ENCODE measurements at regions not wholly inside any gene's neighbourhood (a gene's known extent, or its start where the extent isn't known, plus 50 kb on each side); places are given as distances from the start of the nearest gene placed in this dataset.

DNA sequence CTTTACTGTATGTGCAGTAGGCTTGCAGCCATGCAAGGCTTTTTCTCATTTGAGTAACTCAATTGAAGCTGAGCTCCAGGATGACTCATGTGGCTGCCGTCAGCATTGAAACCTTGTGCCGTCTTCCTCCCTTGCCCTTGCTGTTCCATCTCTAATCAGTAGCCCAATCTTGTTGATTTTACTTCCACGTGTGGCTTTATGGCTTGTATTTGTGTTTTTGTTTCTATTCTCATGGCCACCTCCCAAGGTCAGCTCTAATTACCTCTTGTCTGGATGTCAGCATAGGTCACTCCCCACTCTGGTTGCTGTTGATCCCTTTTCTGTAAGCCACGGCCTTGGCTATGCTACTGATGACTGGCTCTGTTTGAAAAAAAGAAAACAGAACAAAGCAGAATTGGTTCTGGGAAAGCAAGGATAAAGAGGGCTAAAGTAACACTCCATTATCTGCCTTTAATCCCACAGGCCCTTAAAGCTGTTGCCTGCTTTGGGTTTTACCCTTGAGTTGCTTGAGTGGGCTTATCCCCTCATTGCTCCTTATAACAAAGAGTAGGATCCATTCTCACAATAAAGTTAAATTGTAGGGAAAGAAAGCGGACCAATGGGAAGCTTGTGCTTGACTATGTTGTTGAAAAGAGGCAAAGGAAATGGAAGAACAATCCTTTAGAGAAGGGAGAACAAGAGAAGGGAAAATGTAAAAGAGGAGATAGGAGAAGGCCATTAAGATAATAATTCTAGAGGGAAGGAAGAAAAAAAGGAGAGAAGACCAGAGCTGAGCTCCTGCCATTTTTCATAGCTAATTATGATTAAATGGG lies 173.9 kb upstream of the PGRMC2 start:
- Histone ChIP-seq H3K27me3 (no peaks in the 10 kb centered on the region), H3K36me3 (no peaks in the 10 kb centered on the region), H3K4me3 (no peak overlapping the region), H3K4me1 (peaks cover 0 to 4% (median 0%) of the 10 kb centered on the region in 12 donors), H3K27ac (peak overlapping the region in 2 of 12 donors; percentile 21 to 28), H3K9me3 (no peaks in the 10 kb centered on the region)
- intact Hi-C loops (cut with DNase I): loop anchor here in 2 of 10 donors (5.0 to 10.0 kb wide), 2 partner anchors 93 to 101 kb away; no protein-coding TSS in a partner anchor
- DNase-seq (peak in 1 of 5 donors; percentile 26), ATAC-seq (peak; percentile 47 to 79 (median 63))
- WGBS, 4 donors: 55 to 69% (median 59%) methylated on average over 5 of the region's 5 CpGs
- TF ChIP-seq POLR2A (IDR thresholded peaks at IDR 0.05): no peak
- TF ChIP-seq, protein P1, sequence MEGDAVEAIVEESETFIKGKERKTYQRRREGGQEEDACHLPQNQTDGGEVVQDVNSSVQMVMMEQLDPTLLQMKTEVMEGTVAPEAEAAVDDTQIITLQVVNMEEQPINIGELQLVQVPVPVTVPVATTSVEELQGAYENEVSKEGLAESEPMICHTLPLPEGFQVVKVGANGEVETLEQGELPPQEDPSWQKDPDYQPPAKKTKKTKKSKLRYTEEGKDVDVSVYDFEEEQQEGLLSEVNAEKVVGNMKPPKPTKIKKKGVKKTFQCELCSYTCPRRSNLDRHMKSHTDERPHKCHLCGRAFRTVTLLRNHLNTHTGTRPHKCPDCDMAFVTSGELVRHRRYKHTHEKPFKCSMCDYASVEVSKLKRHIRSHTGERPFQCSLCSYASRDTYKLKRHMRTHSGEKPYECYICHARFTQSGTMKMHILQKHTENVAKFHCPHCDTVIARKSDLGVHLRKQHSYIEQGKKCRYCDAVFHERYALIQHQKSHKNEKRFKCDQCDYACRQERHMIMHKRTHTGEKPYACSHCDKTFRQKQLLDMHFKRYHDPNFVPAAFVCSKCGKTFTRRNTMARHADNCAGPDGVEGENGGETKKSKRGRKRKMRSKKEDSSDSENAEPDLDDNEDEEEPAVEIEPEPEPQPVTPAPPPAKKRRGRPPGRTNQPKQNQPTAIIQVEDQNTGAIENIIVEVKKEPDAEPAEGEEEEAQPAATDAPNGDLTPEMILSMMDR (IDR thresholded peaks at IDR 0.05): no peak

- Histone ChIP-seq H3K27ac (no peak overlapping the region), H3K27me3 (no peaks in the 10 kb centered on the region), H3K9me3 (no peaks in the 10 kb centered on the region), H3K4me1 (peaks cover 0 to 14% (median 6%) of the 10 kb centered on the region in 12 donors), H3K4me3 (no peak overlapping the region), H3K36me3 (no peaks in the 10 kb centered on the region)
- intact Hi-C loops (cut with DNase I): loop anchor here in 7 of 10 donors (5.0 to 10.0 kb wide), 12 partner anchors 85 to 405 kb away; partner anchors contain the start of gene JADE1 (in 2 of the 7)
- ATAC-seq: no peak
- no peak for DNase-seq
- WGBS, 4 donors: 62 to 96% (median 73%) methylated on average over 3 of the region's 3 CpGs
- TF ChIP-seq, protein P1 (IDR thresholded peaks at IDR 0.05): no peak
- TF ChIP-seq POLR2A (IDR thresholded peaks at IDR 0.05): no peak
These were observed 171.9 kb upstream of the PGRMC2 start for GRCh38 chr4:128459547-128459946.

GRCh38 chr4:128458816-128459215 lies 171.2 kb upstream of the PGRMC2 start:
- Histone ChIP-seq H3K4me3 (no peak overlapping the region), H3K27ac (no peak overlapping the region), H3K27me3 (no peaks in the 10 kb centered on the region), H3K4me1 (peaks cover 0 to 19% (median 10%) of the 10 kb centered on the region in 12 donors), H3K36me3 (no peaks in the 10 kb centered on the region), H3K9me3 (no peaks in the 10 kb centered on the region)
- ATAC-seq (no peak), DNase-seq (no peak)
- TF ChIP-seq, protein P1 (IDR thresholded peaks at IDR 0.05): no peak
- intact Hi-C loops (cut with DNase I): loop anchor here in 7 of 10 donors (5.0 to 10.0 kb wide), 12 partner anchors 86 to 406 kb away; partner anchors contain the start of gene JADE1 (in 2 of the 7)
- WGBS, 4 donors: 96 to 100% (median 97%) methylated on average over 3 of the region's 3 CpGs

DNA sequence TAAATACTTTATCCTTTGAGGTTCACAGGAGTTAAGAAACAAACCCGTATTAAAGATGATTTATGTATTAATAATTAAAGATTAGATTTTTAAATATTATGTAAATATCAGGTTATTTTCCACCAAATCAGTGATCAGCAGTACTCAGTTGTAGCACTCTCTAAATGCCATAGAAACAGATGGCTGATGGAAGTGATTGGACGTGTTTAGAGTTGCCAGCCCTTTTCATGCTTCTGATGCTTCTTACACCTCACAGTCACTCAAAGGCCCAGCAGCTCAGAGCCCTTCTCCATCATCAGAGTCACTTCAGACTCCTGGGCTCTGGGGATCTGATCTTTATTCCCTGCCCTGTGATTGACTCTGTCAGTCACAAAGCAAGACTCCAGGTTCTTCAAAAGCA lies 170.1 kb upstream of the PGRMC2 start:
- no peak for DNase-seq
- WGBS, 4 donors: 77 to 93% (median 88%) methylated on average over 2 of the region's 2 CpGs
- ATAC-seq: no peak
- Histone ChIP-seq H3K4me1 (peaks cover 0 to 19% (median 10%) of the 10 kb centered on the region in 12 donors), H3K4me3 (no peak overlapping the region), H3K27ac (no peak overlapping the region), H3K9me3 (no peaks in the 10 kb centered on the region), H3K36me3 (no peaks in the 10 kb centered on the region), H3K27me3 (no peaks in the 10 kb centered on the region)
- intact Hi-C loops (cut with DNase I): loop anchor here in 7 of 10 donors (5.0 to 10.0 kb wide), 12 partner anchors 87 to 407 kb away; partner anchors contain the start of gene JADE1 (in 2 of the 7)
- TF ChIP-seq POLR2A (IDR thresholded peaks at IDR 0.05): no peak
- TF ChIP-seq, protein P1 (IDR thresholded peaks at IDR 0.05): no peak

Measured in heart left ventricle (tissue), 16 donors.